ENCODE measurements at regions not wholly inside any gene's neighbourhood (a gene's known extent, or its start where the extent isn't known, plus 50 kb on each side); places are given as distances from the start of the nearest gene placed in this dataset.
A peak's percentile ranks its signal among the peaks of the same experiment; 100 is the strongest.

DNA sequence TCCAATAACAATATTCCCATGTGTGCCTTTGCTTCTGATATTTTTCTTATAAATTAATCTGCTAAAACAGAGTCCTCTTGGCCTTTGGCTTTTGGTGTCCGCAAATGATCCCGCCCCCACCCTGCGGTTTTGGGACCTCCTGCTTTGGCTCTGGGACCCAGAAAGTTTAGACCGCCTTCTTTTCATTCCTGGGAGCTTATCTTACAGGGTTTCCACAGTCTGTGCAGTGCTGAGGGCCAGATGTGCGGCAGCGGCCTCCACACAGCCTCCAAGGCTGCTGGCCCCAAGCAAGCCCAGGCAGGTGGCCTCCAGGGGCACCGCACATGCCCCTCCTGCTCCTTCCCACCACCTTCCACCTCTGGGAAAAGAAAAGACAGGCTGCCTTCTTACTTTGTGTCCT is 191.5 kb downstream of the ERCC6L2 start:
- H3K4me1 ChIP-seq: peaks cover 14% of the 10 kb centered on the region
- H3K4me3 ChIP-seq: no peak overlapping the region
- ATAC-seq (no peak), DNase-seq (peak in 1 of 4 donors; percentile 29)
- intact Hi-C loops (cut with DNase I): no loop called here
- WGBS, 2 donors: 84% methylated on average over 4 to 7 of the region's 7 CpGs
- no peaks in the 10 kb centered on the region for H3K9me3 ChIP-seq
- no peak for TF ChIP-seq POLR2A (IDR thresholded peaks at IDR 0.05)
- TF ChIP-seq, protein P1, sequence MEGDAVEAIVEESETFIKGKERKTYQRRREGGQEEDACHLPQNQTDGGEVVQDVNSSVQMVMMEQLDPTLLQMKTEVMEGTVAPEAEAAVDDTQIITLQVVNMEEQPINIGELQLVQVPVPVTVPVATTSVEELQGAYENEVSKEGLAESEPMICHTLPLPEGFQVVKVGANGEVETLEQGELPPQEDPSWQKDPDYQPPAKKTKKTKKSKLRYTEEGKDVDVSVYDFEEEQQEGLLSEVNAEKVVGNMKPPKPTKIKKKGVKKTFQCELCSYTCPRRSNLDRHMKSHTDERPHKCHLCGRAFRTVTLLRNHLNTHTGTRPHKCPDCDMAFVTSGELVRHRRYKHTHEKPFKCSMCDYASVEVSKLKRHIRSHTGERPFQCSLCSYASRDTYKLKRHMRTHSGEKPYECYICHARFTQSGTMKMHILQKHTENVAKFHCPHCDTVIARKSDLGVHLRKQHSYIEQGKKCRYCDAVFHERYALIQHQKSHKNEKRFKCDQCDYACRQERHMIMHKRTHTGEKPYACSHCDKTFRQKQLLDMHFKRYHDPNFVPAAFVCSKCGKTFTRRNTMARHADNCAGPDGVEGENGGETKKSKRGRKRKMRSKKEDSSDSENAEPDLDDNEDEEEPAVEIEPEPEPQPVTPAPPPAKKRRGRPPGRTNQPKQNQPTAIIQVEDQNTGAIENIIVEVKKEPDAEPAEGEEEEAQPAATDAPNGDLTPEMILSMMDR (IDR thresholded peaks at IDR 0.05): no peak
- no peaks in the 10 kb centered on the region for H3K27me3 ChIP-seq
- H3K36me3 ChIP-seq (replicated peaks in 1 of 2; ENCODE audit: insufficient read depth in 1 of 2, low read depth in 2 of 2): no peaks in the 10 kb centered on the region
- H3K27ac ChIP-seq: no peak overlapping the region

DNA sequence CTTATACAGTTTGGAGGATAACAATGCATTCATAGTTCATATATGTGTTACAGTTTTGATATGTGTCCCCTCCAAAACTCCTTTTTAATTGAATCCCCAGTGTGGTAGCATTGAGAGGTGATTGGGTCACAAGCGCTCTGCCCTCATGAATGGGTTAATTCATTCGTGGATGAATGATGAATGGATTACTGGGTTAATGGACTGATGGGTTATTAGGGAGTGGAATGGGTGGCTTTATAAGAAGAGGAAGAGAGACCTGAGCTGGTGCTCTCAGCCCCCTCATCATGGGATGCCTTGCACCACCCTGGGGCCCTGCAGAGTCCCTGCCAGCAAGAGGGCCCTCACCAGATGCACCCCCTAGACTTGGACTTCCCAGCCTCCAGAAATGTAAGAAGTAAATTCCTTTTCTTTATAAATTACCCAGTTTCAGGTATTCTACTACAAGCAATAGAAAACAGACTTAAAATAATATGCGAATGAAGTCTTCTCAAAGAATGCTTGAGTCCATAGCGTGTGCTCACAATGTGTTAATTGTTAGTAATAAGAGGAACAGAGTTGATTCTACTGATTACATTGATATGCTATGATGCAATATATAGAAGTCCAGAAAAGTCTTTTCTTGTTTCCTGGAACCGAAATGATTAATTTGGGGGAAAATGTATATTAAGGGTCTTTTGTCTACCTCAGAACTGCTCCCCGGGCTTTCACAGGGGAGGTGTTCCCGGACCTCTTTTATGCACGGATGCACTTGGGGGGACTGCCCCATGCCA is 190.2 kb downstream of the ERCC6L2 start:
- Histone ChIP-seq H3K4me1 (peaks cover 13% of the 10 kb centered on the region), H3K36me3 (replicated peaks in 1 of 2; ENCODE audit: insufficient read depth in 1 of 2, low read depth in 2 of 2) (no peaks in the 10 kb centered on the region), H3K27ac (no peak overlapping the region), H3K4me3 (no peak overlapping the region), H3K27me3 (no peaks in the 10 kb centered on the region), H3K9me3 (no peaks in the 10 kb centered on the region)
- no peak for TF ChIP-seq POLR2A (IDR thresholded peaks at IDR 0.05)
- TF ChIP-seq, protein P1 (IDR thresholded peaks at IDR 0.05): no peak
- ATAC-seq (no peak), DNase-seq (no peak)
- WGBS, 2 donors: 84 to 85% methylated on average over 8 of the region's 8 CpGs
- intact Hi-C loops (cut with DNase I): no loop called here

DNA sequence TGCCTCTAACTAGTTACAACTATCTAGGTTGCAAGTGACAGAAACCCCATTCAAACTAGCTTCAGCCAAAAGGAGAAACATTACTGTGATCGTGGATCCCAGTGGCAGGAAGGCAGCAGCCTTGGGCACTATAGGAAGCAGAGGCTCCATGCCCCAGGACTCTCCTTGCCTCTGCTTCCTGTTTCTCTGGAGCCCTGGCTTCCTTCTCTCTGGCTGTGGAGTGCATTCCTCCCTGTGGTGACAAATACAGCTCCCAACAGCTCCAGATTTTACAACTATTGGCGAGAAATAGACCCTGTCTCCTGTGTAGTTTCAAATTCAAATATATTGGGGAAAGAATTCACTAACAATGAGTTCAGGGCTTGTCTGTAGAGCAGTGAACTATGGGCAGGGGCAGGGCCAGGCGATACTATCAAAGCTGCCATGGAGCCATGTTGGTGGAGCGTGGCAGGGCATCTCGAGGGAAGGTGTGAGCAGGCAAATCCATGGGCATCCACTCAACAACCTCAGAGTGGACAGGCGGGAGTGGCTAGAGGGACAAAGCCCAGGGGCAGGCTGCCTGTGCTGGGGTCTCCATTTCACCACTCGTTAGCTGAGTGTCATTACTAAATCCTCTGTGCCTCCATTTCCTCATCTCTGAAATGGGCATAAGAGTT is 189.5 kb downstream of the ERCC6L2 start:
- no peaks in the 10 kb centered on the region for H3K36me3 ChIP-seq (replicated peaks in 1 of 2; ENCODE audit: insufficient read depth in 1 of 2, low read depth in 2 of 2)
- ATAC-seq (no peak), DNase-seq (no peak)
- no peak overlapping the region for H3K27ac ChIP-seq
- intact Hi-C loops (cut with DNase I): no loop called here
- no peaks in the 10 kb centered on the region for H3K27me3 ChIP-seq
- WGBS, 2 donors: 74 to 96% methylated on average over 4 to 7 of the region's 7 CpGs
- no peaks in the 10 kb centered on the region for H3K9me3 ChIP-seq
- no peak overlapping the region for H3K4me3 ChIP-seq
- peaks cover 13% of the 10 kb centered on the region for H3K4me1 ChIP-seq
- no peak for TF ChIP-seq POLR2A (IDR thresholded peaks at IDR 0.05)
- TF ChIP-seq, protein P1 (IDR thresholded peaks at IDR 0.05): no peak

DNA sequence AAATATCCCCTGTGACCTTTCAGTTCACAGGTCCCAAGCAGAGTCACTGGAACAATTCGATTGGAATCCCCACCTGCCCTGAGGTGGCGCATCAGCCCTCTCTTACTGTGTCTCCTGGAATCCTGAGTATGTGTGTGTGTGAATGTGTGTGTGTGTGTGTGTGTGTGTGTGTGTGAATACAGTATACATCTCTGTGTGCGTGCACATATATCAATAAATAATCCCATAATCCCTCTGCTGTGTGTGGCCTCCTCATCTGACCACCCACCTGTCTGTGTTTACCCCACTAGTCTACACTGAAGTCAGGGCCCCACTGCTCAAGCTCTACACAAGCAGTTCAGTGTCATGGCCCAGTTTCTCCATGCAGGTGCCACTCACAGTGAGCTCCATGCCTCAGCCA is 187.4 kb downstream of the ERCC6L2 start:
- H3K27ac ChIP-seq: no peak overlapping the region
- H3K4me1 ChIP-seq: no peaks in the 10 kb centered on the region
- H3K36me3 ChIP-seq (replicated peaks in 1 of 2; ENCODE audit: insufficient read depth in 1 of 2, low read depth in 2 of 2): no peaks in the 10 kb centered on the region
- H3K27me3 ChIP-seq: no peaks in the 10 kb centered on the region
- H3K4me3 ChIP-seq: no peak overlapping the region
- intact Hi-C loops (cut with DNase I): no loop called here
- TF ChIP-seq, protein P1 (IDR thresholded peaks at IDR 0.05): no peak
- TF ChIP-seq POLR2A (IDR thresholded peaks at IDR 0.05): no peak
- WGBS, 2 donors: 81 to 92% methylated on average over 3 of the region's 3 CpGs
- no peak for DNase-seq
- no peak for ATAC-seq
- H3K9me3 ChIP-seq: no peaks in the 10 kb centered on the region

Measured in body of pancreas (tissue), 4 donors.